Adrenal gland (tissue), 9 donors: ENCODE measurements at regions not wholly inside any gene's neighbourhood (a gene's known extent, or its start where the extent isn't known, plus 50 kb on each side); places are given as distances from the start of the nearest gene placed in this dataset.

Experiments
- DNase-seq, 7 donors: peaks; one replicate each; pipeline ENCODE4 v3.0.0-alpha.2; 2019 to 2020
- H3K27ac ChIP-seq, 5 donors: fragments of 200-600 bp; sonication (generic) in 4 of 5; 1 replicate in 3 of 5; 2 replicates in 2 of 5; pipeline versions ENCODE4 v1.5.1 to v1.8.0; 2016 to 2020; ENCODE audit warnings: mild to moderate bottlenecking in 1 of 5
- H3K27me3 ChIP-seq: fragments of 200-600 bp; 2 replicates; pipeline ENCODE4 v1.8.0; 2021
- H3K36me3 ChIP-seq, 2 donors: fragments of 200-600 bp; replicated peaks in 1 of 2; 1 replicate in 1 of 2; 2 replicates in 1 of 2; pipeline versions ENCODE4 v1.5.1 to v1.8.0; 2018 to 2022
- H3K4me1 ChIP-seq, 2 donors: fragments of 200-600 bp; replicated peaks in 1 of 2; 1 replicate in 1 of 2; 2 replicates in 1 of 2; pipeline versions ENCODE4 v1.5.1 to v1.8.0; 2018 to 2021
- H3K4me3 ChIP-seq, 4 donors: fragments of 200-600 bp; sonication (generic) in 3 of 4; one replicate each; pipeline ENCODE4 v1.5.1; 2016 to 2018
- H3K9me3 ChIP-seq, 3 donors: fragments of 200-600 bp; sonication (generic) in 1 of 3; replicated peaks in 1 of 3; 1 replicate in 2 of 3; 2 replicates in 1 of 3; pipeline versions ENCODE4 v1.5.1 to v1.8.0; 2016 to 2021
- POLR2A ChIP-seq, 2 donors: fragments of 450-650 bp; IDR thresholded peaks; one replicate each; pipeline ENCODE4 v1.6.1; 2017; ENCODE audit warnings: antibody characterized with exemption in 2 of 2, mild to moderate bottlenecking in 2 of 2, moderate library complexity in 1 of 2
- WGBS, 4 donors: extraction: QIAGEN DNeasy Blood & Tissue Kit in 2 of 4; methylation state at CpG; one replicate each; pipeline versions ENCODE4 v1.1.5 to v1.1.7; 2013 to 2017; 5-methylcytosine and 5-hydroxymethylcytosine counted together
- intact Hi-C, 2 donors: fragments of 100-400 bp; cut with DNase I; formaldehyde crosslinking; loops; one replicate each; pipeline versions ENCODE4 v1.14.1 to v1.15.0; 2022 to 2023
- TF ChIP-seq, protein P1 (sequence below), 6 experiments: fragments of 450-650 bp in 4 of 6; fragments of 200-600 bp in 2 of 6; sonication (generic) in 1 of 6; IDR thresholded peaks; 1 replicate in 5 of 6; 2 replicates in 1 of 6; pipeline versions ENCODE4 v1.5.1 to v1.8.0; 2016 to 2021; ENCODE audit warnings: antibody characterized with exemption in 6 of 6, mild to moderate bottlenecking in 2 of 6, moderate library complexity in 1 of 6
- donor health status: healthy with polysubstance abuse.
- donor health status: Bipolar disorder and iron deficiency.
- donor health status: DM: yes; HTN: yes; CAD: no.
- donor health status: DM: no; HTN: no; CAD: no.
- donor health status: DM: no; HTN: no; CAD: no.

DNA sequence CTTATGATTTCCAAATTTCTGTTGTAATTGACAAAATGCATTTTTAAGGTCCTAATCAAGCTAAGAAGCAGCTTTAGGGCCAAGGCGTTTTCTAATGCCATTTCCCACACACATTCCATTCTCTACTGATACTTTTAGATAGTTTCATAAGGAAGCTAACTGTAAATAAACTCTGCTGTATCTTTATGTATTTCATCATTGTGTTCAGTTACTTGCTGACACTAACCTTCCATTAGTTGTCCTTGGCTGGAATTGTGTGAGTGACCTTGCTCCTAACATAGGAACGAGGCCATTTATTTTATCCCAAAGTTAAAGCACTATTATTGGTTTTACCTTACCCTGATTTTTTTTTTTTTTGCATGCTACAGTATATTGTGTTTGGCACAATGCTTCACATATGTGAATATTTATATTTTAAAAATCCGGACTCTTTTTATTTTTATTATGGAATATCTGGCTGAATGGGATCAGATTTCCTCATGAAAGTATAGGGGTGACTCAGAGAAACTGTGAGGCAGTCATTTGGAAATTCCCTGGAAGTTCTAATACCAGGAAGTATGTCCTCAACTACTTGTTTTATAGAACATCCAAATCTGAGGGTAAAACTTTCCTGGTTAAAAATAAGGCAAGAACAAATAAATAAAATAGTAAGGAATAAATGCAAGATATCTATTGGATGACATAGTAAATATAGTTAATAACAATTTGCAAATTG, 62.7 kb upstream of the SORBS2 start:
- Histone ChIP-seq H3K36me3 (no peaks in the 10 kb centered on the region), H3K9me3 (no peaks in the 10 kb centered on the region), H3K4me3 (no peak overlapping the region), H3K27ac (peak overlapping the region in 1 of 5 donors; percentile 13), H3K27me3 (no peaks in the 10 kb centered on the region), H3K4me1 (peaks cover 0 to 12% of the 10 kb centered on the region in 2 donors)
- intact Hi-C loops = no loop called here
- TF ChIP-seq, protein P1, sequence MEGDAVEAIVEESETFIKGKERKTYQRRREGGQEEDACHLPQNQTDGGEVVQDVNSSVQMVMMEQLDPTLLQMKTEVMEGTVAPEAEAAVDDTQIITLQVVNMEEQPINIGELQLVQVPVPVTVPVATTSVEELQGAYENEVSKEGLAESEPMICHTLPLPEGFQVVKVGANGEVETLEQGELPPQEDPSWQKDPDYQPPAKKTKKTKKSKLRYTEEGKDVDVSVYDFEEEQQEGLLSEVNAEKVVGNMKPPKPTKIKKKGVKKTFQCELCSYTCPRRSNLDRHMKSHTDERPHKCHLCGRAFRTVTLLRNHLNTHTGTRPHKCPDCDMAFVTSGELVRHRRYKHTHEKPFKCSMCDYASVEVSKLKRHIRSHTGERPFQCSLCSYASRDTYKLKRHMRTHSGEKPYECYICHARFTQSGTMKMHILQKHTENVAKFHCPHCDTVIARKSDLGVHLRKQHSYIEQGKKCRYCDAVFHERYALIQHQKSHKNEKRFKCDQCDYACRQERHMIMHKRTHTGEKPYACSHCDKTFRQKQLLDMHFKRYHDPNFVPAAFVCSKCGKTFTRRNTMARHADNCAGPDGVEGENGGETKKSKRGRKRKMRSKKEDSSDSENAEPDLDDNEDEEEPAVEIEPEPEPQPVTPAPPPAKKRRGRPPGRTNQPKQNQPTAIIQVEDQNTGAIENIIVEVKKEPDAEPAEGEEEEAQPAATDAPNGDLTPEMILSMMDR (IDR thresholded peaks at IDR 0.05) = no peak
- TF ChIP-seq POLR2A (IDR thresholded peaks at IDR 0.05) = no peak
- 33 to 44% (median 42%) methylated on average over 3 of the region's 3 CpGs for WGBS, 4 donors
- peak in 2 of 7 donors; percentile 7 to 34 for DNase-seq

DNA sequence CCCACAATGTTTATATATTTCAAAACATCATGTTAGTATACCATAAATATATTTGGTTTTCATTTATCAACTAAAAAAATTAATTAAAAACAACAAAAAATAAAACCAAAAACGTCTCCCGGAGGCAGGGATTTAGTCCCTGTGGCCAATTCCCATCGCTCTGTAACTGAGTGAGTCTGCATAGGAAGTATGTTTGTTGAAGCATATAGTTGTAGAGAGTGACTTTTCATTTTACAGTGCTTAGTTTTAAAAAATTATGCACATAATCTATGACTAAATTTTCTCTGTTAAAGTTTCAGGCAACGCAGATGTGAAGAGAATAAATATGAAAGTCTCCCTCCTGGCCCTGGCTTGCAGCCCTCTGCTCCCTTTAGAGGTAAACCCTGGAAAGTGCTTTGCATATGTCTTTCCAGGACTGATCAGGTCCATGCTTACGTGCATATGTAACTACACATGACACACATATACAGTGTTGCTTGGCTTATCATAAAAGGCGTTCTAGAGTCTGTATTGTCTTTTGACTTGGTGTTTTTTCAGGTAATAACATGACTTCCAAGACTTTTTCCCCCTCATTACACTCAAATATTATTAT, 63.4 kb upstream of the SORBS2 start:
- DNase-seq = no peak
- no peak overlapping the region for H3K27ac ChIP-seq
- no peak for TF ChIP-seq POLR2A (IDR thresholded peaks at IDR 0.05)
- TF ChIP-seq, protein P1 (IDR thresholded peaks at IDR 0.05) = no peak
- no peak overlapping the region for H3K4me3 ChIP-seq
- intact Hi-C loops = no loop called here
- no peaks in the 10 kb centered on the region for H3K9me3 ChIP-seq
- no peaks in the 10 kb centered on the region for H3K27me3 ChIP-seq
- peaks cover 0 to 15% of the 10 kb centered on the region in 2 donors for H3K4me1 ChIP-seq
- no peaks in the 10 kb centered on the region for H3K36me3 ChIP-seq
- 85 to 94% (median 91%) methylated on average over 6 of the region's 6 CpGs for WGBS, 4 donors

DNA sequence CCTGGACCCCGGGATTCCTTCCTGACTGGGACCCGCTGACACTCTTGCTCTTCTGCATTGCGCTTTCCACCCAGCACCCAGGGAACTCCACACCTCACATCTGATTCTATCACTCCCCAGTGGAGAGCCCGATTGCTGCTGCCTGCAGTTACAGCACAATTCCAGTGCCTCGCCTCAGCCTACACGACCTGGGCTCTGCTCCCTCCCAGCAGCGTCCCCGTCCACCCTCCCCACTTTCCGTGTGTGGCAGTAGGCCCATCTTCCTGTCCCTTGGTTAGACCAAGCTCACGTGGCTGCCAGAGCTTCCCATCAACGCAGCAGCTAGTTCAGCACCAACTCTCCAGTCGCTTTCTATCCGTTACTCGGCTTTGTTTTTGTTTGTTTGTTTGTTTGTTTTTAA, 66.6 kb upstream of the SORBS2 start:
- H3K4me1 ChIP-seq = peaks cover 4 to 20% of the 10 kb centered on the region in 2 donors
- H3K9me3 ChIP-seq = peaks cover 0 to 7% (median 0%) of the 10 kb centered on the region in 3 donors
- intact Hi-C loops = no loop called here
- H3K4me3 ChIP-seq = no peak overlapping the region
- H3K27me3 ChIP-seq = no peaks in the 10 kb centered on the region
- WGBS, 4 donors = 93 to 95% (median 93%) methylated on average over 14 of the region's 14 CpGs
- H3K36me3 ChIP-seq = no peaks in the 10 kb centered on the region
- no peak overlapping the region for H3K27ac ChIP-seq
- no peak for DNase-seq
- TF ChIP-seq, protein P1 (IDR thresholded peaks at IDR 0.05) = no peak
- no peak for TF ChIP-seq POLR2A (IDR thresholded peaks at IDR 0.05)

DNA sequence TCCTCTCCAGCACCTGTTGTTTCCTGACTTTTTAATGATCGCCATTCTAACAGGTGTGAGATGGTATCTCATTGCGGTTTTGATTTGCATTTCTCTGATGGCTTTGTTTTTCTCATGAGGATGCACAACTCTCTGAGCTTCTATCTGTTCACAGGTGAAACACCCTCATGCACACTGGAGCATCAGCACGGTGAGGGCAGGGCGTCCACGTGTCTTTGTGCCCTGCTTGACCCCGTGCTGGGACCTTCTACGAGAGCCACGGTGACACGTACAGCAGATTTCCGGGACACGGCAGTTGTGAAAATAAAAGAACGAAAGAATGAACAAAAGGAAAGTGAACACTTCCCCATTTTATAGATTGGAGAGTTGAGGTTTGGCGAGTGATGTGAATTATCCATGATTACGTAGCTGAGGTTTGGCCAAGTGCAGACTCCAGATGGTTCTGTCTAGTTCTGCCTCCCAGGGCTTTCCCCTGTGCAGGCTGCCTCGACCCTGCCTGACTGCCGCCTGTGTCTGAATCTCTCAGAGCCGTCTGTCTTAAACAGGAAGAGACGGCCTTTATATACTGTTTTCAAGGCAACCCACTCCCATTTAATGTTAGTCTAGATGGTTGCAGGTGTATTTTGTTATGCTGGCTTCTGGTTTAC, 67.8 kb upstream of the SORBS2 start:
- Histone ChIP-seq H3K36me3 (no peaks in the 10 kb centered on the region), H3K27me3 (no peaks in the 10 kb centered on the region), H3K27ac (no peak overlapping the region), H3K4me3 (no peak overlapping the region), H3K4me1 (peaks cover 8 to 13% of the 10 kb centered on the region in 2 donors), H3K9me3 (peaks cover 0 to 7% (median 0%) of the 10 kb centered on the region in 3 donors)
- 92 to 95% (median 93%) methylated on average over 18 of the region's 18 CpGs for WGBS, 4 donors
- TF ChIP-seq, protein P1 (IDR thresholded peaks at IDR 0.05) = no peak
- no peak for TF ChIP-seq POLR2A (IDR thresholded peaks at IDR 0.05)
- intact Hi-C loops = no loop called here
- no peak for DNase-seq
